ENCODE measurements at regions not wholly inside any gene's neighbourhood (a gene's known extent, or its start where the extent isn't known, plus 50 kb on each side); places are given as distances from the start of the nearest gene placed in this dataset.

GRCh38 chr22:33142282-33143055, 84.3 kb upstream of the SYN3 start:
- TF ChIP-seq EZH2 (IDR thresholded peaks at IDR 0.05; ENCODE audit: low read length, missing control alignments), result no peak
- TF ChIP-seq CTCF (conservative IDR thresholded peaks at IDR 0.05 in 1 of 2, IDR thresholded peaks at IDR 0.05 in 1 of 2; ENCODE audit: low read depth in 1 of 2, low read length in 2 of 2), result no peak
